MM.1S (cell line): ENCODE measurements at regions not wholly inside any gene's neighbourhood (a gene's known extent, or its start where the extent isn't known, plus 50 kb on each side); places are given as distances from the start of the nearest gene placed in this dataset.

ENCODE experiments used
- EZH2 ChIP-seq: fragments of 300-600 bp; sonication (generic); optimal IDR thresholded peaks from 2 replicates; pipeline ENCODE3; 2017; ENCODE audit warnings: low read depth, mild to moderate bottlenecking, antibody characterized with exemption, low read length, mixed read lengths
- EZH2phosphoT487 ChIP-seq: fragments of 300-600 bp; sonication (generic); IDR thresholded peaks from 2 replicates; pipeline ENCODE4 v1.6.1; 2018; ENCODE audit warnings: antibody characterized with exemption, low read length
- TF ChIP-seq, protein P1 (sequence below): fragments of 300-600 bp; sonication (generic); IDR thresholded peaks from 2 replicates; pipeline ENCODE4 v1.5.1; 2016; ENCODE audit warnings: antibody characterized with exemption, low read length, mixed read lengths

DNA sequence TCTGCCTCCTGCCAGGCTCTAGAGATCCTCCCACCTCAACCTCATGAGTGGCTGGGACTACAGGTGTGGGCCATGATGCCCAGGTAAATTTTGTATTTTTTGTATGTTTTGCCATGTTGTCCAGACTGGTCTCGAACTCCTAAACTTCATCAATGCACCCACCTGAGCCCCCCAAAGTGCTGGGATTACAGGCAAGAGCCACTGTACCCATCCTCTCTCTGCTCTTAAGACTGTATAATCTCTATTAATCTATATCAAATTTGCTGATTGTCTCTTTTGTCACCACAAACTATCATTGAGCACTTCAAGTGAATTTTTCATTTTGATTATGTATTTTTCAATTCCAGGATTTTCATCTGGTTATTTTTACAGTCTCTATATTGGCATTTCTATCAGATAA, 440.3 kb downstream of the NOVA1 start:
- TF ChIP-seq, protein P1, sequence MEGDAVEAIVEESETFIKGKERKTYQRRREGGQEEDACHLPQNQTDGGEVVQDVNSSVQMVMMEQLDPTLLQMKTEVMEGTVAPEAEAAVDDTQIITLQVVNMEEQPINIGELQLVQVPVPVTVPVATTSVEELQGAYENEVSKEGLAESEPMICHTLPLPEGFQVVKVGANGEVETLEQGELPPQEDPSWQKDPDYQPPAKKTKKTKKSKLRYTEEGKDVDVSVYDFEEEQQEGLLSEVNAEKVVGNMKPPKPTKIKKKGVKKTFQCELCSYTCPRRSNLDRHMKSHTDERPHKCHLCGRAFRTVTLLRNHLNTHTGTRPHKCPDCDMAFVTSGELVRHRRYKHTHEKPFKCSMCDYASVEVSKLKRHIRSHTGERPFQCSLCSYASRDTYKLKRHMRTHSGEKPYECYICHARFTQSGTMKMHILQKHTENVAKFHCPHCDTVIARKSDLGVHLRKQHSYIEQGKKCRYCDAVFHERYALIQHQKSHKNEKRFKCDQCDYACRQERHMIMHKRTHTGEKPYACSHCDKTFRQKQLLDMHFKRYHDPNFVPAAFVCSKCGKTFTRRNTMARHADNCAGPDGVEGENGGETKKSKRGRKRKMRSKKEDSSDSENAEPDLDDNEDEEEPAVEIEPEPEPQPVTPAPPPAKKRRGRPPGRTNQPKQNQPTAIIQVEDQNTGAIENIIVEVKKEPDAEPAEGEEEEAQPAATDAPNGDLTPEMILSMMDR = no peak
- TF ChIP-seq EZH2 = no peak
- TF ChIP-seq EZH2phosphoT487 = no peak
